ENCODE measurements at regions not wholly inside any gene's neighbourhood (a gene's known extent, or its start where the extent isn't known, plus 50 kb on each side); places are given as distances from the start of the nearest gene placed in this dataset.

- DNase-seq (ENCODE audit: low spot score) = no peak
Observed at GRCh38 chr7:73964786-73965185, 63.2 kb upstream of the ELN start.

GRCh38 chr7:73966062-73966940 lies 61.7 kb upstream of the ELN start:
- no peak for DNase-seq (ENCODE audit: low spot score)

GRCh38 chr7:73966941-73967831 lies 60.8 kb upstream of the ELN start:
- DNase-seq (ENCODE audit: low spot score) = no peak

- DNase-seq (ENCODE audit: low spot score) = no peak
Observed at GRCh38 chr7:73967832-73968290, 60.1 kb upstream of the ELN start.

DNA sequence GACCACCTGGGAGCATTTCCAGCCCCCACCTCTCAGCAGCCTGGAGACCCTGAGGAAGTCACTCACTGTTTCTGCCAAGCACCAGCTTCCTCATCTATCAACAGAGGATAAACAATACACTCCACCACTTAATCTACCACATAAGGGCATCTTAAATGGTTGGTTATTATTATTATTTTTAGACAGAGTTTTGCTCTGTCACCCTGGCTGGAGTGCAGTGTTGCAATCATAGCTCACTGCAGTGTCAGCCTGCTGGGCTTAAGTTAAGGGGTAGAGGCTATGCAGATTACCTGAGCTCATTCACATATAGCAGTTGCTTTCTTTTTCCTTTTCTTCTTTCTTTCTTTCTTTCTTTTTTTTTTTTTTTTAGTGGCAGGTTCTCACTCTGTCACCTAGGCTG lies 59.5 kb upstream of the ELN start:
- DNase-seq (ENCODE audit: low spot score) = no peak

DNA sequence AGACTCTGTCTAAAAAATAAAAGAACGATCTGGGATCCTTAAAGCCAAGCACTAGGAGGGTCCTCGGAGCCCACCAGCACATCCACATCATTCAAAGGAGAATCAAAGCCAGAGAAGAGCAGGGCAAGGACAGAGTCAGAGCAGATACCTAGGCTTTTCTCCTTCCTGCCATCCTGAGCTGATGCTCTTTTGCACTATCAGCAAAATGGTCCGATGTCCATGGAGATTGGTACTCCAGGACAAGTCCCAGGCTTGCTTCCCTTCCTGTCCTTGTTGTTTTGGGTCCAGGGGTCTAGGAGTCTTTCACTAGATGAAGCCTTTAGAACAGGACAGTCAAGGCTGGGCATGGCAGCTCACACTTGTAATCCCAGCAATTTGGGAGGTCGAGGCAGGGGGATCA lies 58.0 kb upstream of the ELN start:
- DNase-seq (ENCODE audit: low spot score) = no peak

DNA sequence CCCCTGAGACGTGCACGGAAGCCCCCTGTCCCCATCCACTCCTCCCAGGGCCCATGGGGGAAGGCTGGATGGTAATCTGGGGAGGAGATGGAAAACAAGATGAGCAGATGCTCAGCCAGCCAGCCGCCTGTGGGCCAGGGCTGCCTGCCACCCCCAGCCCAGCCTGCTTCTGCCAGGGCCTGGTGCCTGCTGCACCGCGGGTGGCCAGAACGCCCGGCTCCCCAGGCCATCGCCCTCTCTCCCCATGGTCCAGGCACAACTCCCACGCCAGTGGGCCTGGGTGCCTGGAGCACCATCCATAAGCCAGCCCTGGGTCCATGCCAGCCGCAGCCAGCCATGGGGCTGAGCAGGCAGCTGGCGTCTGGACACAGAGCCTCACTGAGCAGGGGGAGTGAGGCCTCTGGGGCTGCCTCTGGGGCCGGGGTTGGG lies 57.2 kb upstream of the ELN start:
- DNase-seq (ENCODE audit: low spot score) = no peak

DNA sequence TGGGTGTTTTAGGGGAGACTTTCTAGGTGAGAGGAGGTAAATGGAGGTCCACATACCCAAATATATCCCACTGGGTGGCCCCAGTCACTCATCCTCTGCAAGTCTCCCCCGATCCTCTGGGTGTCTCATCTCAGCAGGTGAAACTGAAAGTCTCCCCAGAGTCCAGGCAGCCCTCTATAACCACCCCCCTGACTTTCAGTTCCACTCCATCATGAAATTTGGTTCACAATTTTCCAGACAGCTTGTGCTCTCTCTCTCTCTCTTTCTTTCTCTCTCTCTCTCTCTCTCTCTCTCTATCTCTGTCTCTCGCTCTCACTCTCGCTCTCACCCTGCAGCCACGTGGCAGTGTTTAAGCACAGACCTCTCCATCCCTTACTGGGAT lies 56.7 kb upstream of the ELN start:
- DNase-seq (ENCODE audit: low spot score) = no peak

DNA sequence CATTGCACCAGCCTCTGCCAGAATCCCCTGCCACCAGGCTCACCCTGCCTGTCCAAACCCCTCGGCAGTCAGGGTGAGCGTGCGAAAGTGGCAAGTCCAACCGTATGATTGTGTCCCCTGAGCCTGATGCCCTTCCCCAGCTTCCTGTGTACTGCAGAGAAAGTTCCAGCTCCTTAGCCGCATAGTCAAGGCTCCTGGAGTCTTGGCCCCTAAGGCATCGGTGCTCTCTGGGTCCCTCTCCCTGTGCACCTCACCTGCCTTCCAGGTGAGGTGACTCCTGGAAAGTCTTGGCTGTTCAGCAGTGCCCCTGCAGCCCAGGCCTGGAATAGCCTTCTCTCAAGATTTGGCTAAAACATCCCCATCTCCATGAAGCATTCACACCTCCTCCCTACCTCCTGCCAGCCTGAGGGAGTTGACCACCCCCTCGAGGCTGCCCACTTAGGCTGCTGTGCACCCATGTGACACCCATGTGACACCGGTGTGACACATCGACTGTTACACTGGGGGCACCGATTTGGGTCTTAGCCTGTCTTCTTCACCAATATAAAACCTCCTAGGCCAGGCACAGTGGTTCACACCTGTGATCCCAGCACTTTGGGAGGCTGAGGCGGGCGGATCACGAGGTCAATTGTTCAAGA lies 56.1 kb upstream of the ELN start:
- no peak for DNase-seq (ENCODE audit: low spot score)

DNA sequence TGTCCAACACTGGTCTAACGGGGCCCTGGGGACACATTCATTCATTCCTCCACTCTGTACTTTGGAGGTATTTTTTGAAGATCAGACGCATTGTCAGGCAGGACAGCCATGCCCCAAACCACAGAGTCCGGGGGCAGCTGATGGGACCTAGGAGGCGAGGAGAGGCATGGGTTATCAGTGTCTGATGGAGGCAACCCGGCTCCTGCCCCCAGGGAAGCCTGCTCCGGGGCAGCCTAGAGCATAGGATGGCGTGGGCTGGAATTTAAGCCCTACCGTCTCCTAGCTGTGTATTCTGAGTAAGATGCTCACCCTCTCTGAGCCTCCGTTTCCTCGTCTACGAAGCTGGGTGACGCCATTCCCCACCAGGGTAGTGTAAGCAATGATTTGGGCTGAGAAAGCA lies 55.4 kb upstream of the ELN start:
- DNase-seq (ENCODE audit: low spot score) = no peak

DNA sequence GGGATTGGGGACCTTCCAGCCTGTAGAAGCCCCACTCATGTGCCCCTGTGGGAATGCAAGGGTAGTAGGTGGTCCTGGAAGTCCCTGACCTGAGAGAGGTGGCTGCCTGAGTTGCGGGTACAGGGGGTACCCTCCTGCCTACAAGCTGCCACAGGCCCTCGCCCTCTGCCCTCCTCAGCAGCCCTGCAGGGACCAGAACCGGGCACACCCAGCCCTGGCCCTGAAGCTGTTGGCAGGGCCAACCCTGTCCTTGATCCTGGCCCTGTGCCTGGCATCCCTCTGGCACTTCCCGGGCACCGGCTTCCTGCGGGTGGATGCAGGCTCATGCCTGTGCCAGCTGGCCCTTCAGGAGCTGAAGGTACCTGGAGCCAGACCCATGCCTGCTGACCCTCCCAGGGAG lies 54.9 kb upstream of the ELN start:
- DNase-seq (ENCODE audit: low spot score) = no peak

- DNase-seq (ENCODE audit: low spot score) = no peak
Observed at GRCh38 chr7:73974101-73974947, 53.6 kb upstream of the ELN start.

DNA sequence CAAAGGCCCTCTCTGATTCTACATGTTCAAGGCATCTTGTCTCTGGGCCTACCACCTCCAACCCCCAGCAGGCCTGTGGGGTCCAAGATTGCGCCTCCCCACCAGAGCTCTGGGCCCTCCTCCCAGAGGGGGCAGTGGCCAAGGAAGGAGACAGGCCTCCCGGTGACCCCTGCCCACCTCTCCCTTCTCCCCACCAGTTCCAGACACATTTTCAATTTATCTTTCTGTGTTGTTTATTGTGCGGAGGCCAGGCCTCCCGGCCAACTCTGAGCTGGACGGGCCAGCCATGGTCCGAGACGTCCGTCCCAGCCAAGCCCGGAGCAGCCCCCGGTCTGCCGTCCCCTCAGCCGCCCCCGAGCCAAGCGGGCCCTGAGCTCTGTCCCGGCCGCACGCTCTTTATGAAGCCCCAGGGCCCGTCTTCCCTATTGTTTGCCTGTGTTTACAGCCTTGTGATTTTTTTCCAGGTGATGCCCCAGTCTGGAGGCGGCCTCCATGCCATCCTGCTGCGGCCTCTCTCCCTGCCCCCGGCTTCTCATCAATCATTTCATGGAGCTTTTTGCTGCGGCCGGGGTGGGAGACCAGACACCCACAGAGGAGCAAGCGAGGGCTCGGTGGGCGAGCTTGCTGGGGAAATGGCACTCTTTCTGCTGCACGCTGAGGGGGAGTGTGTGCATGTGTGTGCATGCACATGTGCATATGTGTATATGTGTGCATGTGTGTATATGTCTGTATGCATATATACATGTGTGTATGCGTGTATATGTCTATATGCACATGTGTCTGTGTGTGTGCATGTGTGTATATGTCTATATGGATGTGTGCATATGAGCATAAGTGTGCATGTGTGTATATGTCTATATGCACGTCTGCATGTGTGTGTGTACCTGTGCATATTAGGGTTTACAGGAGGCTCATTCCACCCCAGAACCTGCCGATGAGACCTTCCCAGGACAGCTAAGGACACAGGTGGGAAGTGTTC lies 52.7 kb upstream of the ELN start:
- DNase-seq (ENCODE audit: low spot score) = no peak

DNA sequence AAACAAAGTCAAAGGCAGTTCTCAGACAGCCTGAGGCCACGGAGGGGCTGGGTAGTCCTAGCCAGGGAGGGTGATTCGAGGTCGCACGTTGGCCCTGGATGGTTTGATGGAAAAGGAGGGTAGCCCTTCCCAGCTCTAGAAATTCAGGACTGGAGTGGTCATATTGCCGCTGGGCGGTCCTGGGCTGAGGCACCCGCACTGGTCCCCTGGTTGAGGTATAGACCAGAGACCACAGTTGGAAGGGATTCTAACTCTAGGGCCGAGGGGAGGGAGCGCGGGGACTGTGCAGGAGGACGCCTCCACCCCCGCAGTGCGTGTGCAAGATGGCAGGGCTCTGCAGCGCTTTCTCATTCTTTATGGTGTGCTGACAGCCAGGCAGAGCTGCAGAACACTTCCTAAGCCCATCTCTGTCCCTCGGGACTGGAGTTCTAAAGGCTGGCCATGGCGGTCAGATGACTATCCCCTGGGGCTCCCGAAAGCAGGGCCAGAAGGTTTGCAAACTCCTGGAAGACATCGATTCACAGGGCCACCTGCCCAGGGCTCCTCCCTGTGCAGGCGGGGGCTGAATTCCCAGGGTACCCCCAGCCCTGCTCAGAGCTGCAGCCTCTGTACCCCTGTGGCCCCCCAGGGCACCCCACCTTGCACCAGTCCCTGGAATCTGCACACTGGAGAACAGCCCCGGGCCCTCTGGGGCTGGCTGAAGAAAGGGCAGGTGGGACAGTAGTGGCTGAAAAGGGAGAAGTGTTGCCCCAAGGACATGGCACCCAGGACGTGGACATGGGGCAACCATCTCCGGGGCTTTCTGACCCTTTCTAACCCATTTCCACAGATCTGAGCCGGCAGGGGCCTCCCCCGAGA lies 51.0 kb upstream of the ELN start:
- DNase-seq (ENCODE audit: low spot score) = no peak

- DNase-seq (ENCODE audit: low spot score) = no peak
Observed at GRCh38 chr7:73977619-73978618, 50.1 kb upstream of the ELN start.

All from hematopoietic multipotent progenitor cell treated with erythropoietin and hydrocortisone succinate and interleukin-3 and kit ligand, for 15 days (in vitro differentiated cells).